CD14-positive monocyte (primary cell): ENCODE measurements at regions not wholly inside any gene's neighbourhood (a gene's known extent, or its start where the extent isn't known, plus 50 kb on each side); places are given as distances from the start of the nearest gene placed in this dataset.

Experiments used
- DNase-seq, 3 donors: peaks; one replicate each; pipeline ENCODE4 v3.0.0-alpha.2; 2011 to 2022
- H2AFZ ChIP-seq: 2 replicates; pipeline ENCODE4 v1.6.0; 2012; ENCODE audit warnings: mild to moderate bottlenecking, low read depth, low read length, inconsistent platforms; ENCODE audit not compliant: insufficient read depth, poor library complexity, severe bottlenecking
- H3K27ac ChIP-seq, 2 donors: 1 replicate in 1 of 2; 2 replicates in 1 of 2; pipeline ENCODE4 v1.5.1; 2012 to 2013; ENCODE audit warnings: low read length in 2 of 2, control low read depth in 1 of 2, inconsistent platforms in 1 of 2, low read depth in 1 of 2, mild to moderate bottlenecking in 1 of 2
- H3K27me3 ChIP-seq, 2 donors: one replicate each; pipeline versions ENCODE4 v1.6.0 to v1.6.1; 2011 to 2013; ENCODE audit warnings: low read length in 2 of 2; ENCODE audit not compliant: control insufficient read depth in 2 of 2, insufficient read depth in 2 of 2
- H3K36me3 ChIP-seq, 2 donors: replicated peaks in 1 of 2; 1 replicate in 1 of 2; 2 replicates in 1 of 2; pipeline versions ENCODE4 v1.5.1 to v1.6.1; 2012 to 2013; ENCODE audit warnings: low read length in 2 of 2, control low read depth in 1 of 2, inconsistent platforms in 1 of 2, mild to moderate bottlenecking in 1 of 2; ENCODE audit not compliant: insufficient read depth in 2 of 2, control insufficient read depth in 1 of 2
- H3K4me1 ChIP-seq, 2 donors: 1 replicate in 1 of 2; 2 replicates in 1 of 2; pipeline versions ENCODE4 v1.5.1 to v1.6.1; 2012 to 2013; ENCODE audit warnings: low read length in 2 of 2, control low read depth in 1 of 2, inconsistent platforms in 1 of 2, mild to moderate bottlenecking in 1 of 2, moderate library complexity in 1 of 2; ENCODE audit not compliant: insufficient read depth in 2 of 2, control insufficient read depth in 1 of 2
- H3K4me2 ChIP-seq: replicated peaks from 2 replicates; pipeline ENCODE3; 2012; ENCODE audit warnings: low read length, moderate library complexity, mild to moderate bottlenecking; ENCODE audit not compliant: poor library complexity, severe bottlenecking; ENCODE audit errors: extremely low read depth
- H3K4me3 ChIP-seq, 3 experiments: fragments of 200-600 bp in 1 of 3; sonication (generic) in 1 of 3; replicated peaks in 1 of 3; 1 replicate in 2 of 3; 2 replicates in 1 of 3; pipeline ENCODE4 v1.5.1; 2011 to 2013; ENCODE audit warnings: low read length in 3 of 3, mild to moderate bottlenecking in 3 of 3, control low read depth in 2 of 3, low read depth in 2 of 3, inconsistent platforms in 1 of 3, moderate library complexity in 1 of 3
- H3K79me2 ChIP-seq: 2 replicates; pipeline ENCODE4 v1.6.0; 2012; ENCODE audit warnings: mild to moderate bottlenecking, control low read depth, inconsistent platforms, low read length, moderate library complexity; ENCODE audit not compliant: insufficient read depth
- H3K9ac ChIP-seq: 2 replicates; pipeline ENCODE4 v1.6.0; 2017; ENCODE audit warnings: low read length, mild to moderate bottlenecking; ENCODE audit not compliant: insufficient read depth, poor library complexity, severe bottlenecking
- H3K9me3 ChIP-seq, 2 donors: replicated peaks in 1 of 2; 1 replicate in 1 of 2; 2 replicates in 1 of 2; pipeline versions ENCODE4 v1.5.1 to v1.6.1; 2012 to 2013; ENCODE audit warnings: low read length in 2 of 2, control low read depth in 1 of 2; ENCODE audit not compliant: control insufficient read depth in 1 of 2, insufficient read depth in 1 of 2
- H4K20me1 ChIP-seq: 2 replicates; pipeline ENCODE4 v1.6.0; 2012; ENCODE audit warnings: mild to moderate bottlenecking, low read length, control low read depth, moderate library complexity; ENCODE audit not compliant: insufficient read depth
- H3K27ac Mint-ChIP-seq, 7 donors: one replicate each; pipeline ENCODE4 v1.8.0; 2020; ENCODE audit warnings: mild to moderate bottlenecking in 7 of 7, mixed read lengths in 7 of 7, moderate library complexity in 6 of 7, inconsistent platforms in 2 of 7
- H3K27me3 Mint-ChIP-seq, 3 donors: one replicate each; pipeline ENCODE4 v1.8.0; 2021 to 2022; ENCODE audit warnings: low read depth in 3 of 3, mild to moderate bottlenecking in 3 of 3, mixed read lengths in 3 of 3, moderate library complexity in 3 of 3, inconsistent platforms in 1 of 3
- H3K36me3 Mint-ChIP-seq, 2 donors: one replicate each; pipeline ENCODE4 v1.8.0; 2020; ENCODE audit warnings: mixed read lengths in 2 of 2, inconsistent platforms in 1 of 2, mild to moderate bottlenecking in 1 of 2
- H3K4me1 Mint-ChIP-seq: one replicate; pipeline ENCODE4 v1.8.0; 2020; ENCODE audit warnings: mild to moderate bottlenecking, mixed read lengths
- H3K4me3 Mint-ChIP-seq, 2 donors: one replicate each; pipeline ENCODE4 v1.8.0; 2020; ENCODE audit warnings: mild to moderate bottlenecking in 2 of 2, mixed read lengths in 2 of 2, moderate library complexity in 1 of 2
- H3K9me3 Mint-ChIP-seq, 7 donors: one replicate each; pipeline ENCODE4 v1.8.0; 2020 to 2022; ENCODE audit warnings: mixed read lengths in 7 of 7, mild to moderate bottlenecking in 6 of 7, moderate library complexity in 6 of 7, inconsistent platforms in 2 of 7
- WGBS: methylation state at CpG from one replicate; pipeline ENCODE4 v1.1.5; 2013; ENCODE audit warnings: missing lambda C conversion rate; ENCODE audit not compliant: insufficient coverage; 5-methylcytosine and 5-hydroxymethylcytosine counted together
- intact Hi-C, 2 donors: fragments of 100-400 bp; cut with micrococcal nuclease; formaldehyde crosslinking; loops; one replicate each; pipeline versions ENCODE4 v1.15.0 to v1.15.1; 2023
- TF ChIP-seq, protein P1 (sequence below): fragments of 200-600 bp; IDR thresholded peaks from one replicate; pipeline ENCODE4 v1.8.0; 2022; ENCODE audit warnings: antibody characterized with exemption, mild to moderate bottlenecking

DNA sequence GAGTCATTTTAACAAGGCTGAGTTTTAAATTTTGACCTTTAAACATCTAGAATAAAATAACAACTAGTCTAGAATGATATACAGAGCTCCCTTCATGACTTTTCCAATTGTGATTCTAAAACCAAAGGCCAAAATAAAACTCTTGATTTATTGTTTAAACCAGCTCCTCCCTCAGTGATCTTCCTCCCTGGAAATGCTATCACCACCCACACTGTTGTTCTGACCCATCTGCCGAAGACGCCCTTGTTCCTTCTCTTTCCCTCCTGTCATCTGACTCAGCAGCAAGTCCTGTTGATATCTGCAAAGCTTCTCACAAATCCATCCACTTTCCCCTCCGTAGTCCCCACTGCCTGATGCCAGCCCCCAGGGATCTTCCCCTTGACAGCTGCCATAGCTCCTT is 231.6 kb upstream of the DYNLRB2 start:
- Mint-ChIP-seq H3K36me3 (no peaks in the 10 kb centered on the region), H3K27ac (no peak overlapping the region), H3K9me3 (peaks cover 2 to 9% (median 4%) of the 10 kb centered on the region in 7 donors), H3K27me3 (no peaks in the 10 kb centered on the region), H3K4me1 (no peaks in the 10 kb centered on the region), H3K4me3 (no peak overlapping the region)
- Histone ChIP-seq H3K36me3 (no peaks in the 10 kb centered on the region), H3K4me3 (no peak overlapping the region), H3K9ac (no peak overlapping the region), H3K79me2 (no peaks in the 10 kb centered on the region), H4K20me1 (no peaks in the 10 kb centered on the region), H3K27ac (no peak overlapping the region), H3K4me2 (no peak overlapping the region), H3K4me1 (no peaks in the 10 kb centered on the region), H3K9me3 (peaks cover 0 to 2% of the 10 kb centered on the region in 2 donors), H2AFZ (no peak overlapping the region), H3K27me3 (no peaks in the 10 kb centered on the region)
- DNase-seq = no peak
- 87% methylated on average over 2 of the region's 3 CpGs for WGBS
- intact Hi-C loops = no loop called here
- TF ChIP-seq, protein P1, sequence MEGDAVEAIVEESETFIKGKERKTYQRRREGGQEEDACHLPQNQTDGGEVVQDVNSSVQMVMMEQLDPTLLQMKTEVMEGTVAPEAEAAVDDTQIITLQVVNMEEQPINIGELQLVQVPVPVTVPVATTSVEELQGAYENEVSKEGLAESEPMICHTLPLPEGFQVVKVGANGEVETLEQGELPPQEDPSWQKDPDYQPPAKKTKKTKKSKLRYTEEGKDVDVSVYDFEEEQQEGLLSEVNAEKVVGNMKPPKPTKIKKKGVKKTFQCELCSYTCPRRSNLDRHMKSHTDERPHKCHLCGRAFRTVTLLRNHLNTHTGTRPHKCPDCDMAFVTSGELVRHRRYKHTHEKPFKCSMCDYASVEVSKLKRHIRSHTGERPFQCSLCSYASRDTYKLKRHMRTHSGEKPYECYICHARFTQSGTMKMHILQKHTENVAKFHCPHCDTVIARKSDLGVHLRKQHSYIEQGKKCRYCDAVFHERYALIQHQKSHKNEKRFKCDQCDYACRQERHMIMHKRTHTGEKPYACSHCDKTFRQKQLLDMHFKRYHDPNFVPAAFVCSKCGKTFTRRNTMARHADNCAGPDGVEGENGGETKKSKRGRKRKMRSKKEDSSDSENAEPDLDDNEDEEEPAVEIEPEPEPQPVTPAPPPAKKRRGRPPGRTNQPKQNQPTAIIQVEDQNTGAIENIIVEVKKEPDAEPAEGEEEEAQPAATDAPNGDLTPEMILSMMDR = no peak

GRCh38 chr16:80305410-80305809 is 235.4 kb upstream of the DYNLRB2 start:
- DNase-seq = no peak
- Mint-ChIP-seq H3K36me3 (no peaks in the 10 kb centered on the region), H3K9me3 (peaks cover 2 to 8% (median 2%) of the 10 kb centered on the region in 7 donors), H3K4me1 (no peaks in the 10 kb centered on the region), H3K27ac (no peak overlapping the region), H3K4me3 (no peak overlapping the region), H3K27me3 (no peaks in the 10 kb centered on the region)
- Histone ChIP-seq H3K4me2 (no peak overlapping the region), H3K9me3 (peaks cover 0 to 2% of the 10 kb centered on the region in 2 donors), H2AFZ (no peak overlapping the region), H3K4me3 (no peak overlapping the region), H3K36me3 (no peaks in the 10 kb centered on the region), H3K9ac (no peak overlapping the region), H3K79me2 (no peaks in the 10 kb centered on the region), H3K4me1 (no peaks in the 10 kb centered on the region), H3K27me3 (no peaks in the 10 kb centered on the region), H4K20me1 (no peaks in the 10 kb centered on the region), H3K27ac (no peak overlapping the region)
- no CpG with 5 or more reads among the region's 2 CpGs for WGBS
- TF ChIP-seq, protein P1 = no peak
- intact Hi-C loops = no loop called here
